ENCODE measurements at regions not wholly inside any gene's neighbourhood (a gene's known extent, or its start where the extent isn't known, plus 50 kb on each side); places are given as distances from the start of the nearest gene placed in this dataset.
"Not testable (repeated sequence)": the region's sequence is repeated elsewhere in the genome, so short reads cannot be mapped to it uniquely, and the experiment has no call there.

DNA sequence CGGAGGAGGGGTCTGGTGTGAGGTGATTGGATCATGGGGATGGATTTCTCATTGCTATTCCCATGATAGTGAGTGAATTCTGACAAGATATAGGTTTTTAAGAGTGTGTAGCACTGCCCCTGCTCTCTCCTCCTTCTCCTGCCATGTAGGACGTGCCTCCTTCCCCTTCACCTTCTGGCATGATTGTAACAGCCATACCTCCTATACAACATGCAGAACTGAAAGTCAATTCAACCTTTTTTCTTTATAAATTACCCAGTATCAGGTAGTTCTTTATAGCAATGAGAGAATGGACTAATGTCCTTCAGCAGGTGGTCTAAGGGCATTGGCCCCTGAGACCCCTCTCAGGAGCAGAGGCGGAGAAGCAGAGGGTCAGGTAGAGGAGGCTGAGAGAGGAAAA, 168.7 kb upstream of the ETV3 start:
- intact Hi-C loops (cut with micrococcal nuclease): no loop called here
- Mint-ChIP-seq H3K9me3 (no peaks in the 10 kb centered on the region), H3K4me1 (ENCODE audit: low read depth) (no peaks in the 10 kb centered on the region), H3K4me3 (no peak overlapping the region), H3K27me3 (ENCODE audit: insufficient read depth) (peaks cover 8% of the 10 kb centered on the region), H3K36me3 (ENCODE audit: low read depth) (no peaks in the 10 kb centered on the region), H3K27ac (no peak overlapping the region)
- DNase-seq (ENCODE audit: low spot score): no peak

DNA sequence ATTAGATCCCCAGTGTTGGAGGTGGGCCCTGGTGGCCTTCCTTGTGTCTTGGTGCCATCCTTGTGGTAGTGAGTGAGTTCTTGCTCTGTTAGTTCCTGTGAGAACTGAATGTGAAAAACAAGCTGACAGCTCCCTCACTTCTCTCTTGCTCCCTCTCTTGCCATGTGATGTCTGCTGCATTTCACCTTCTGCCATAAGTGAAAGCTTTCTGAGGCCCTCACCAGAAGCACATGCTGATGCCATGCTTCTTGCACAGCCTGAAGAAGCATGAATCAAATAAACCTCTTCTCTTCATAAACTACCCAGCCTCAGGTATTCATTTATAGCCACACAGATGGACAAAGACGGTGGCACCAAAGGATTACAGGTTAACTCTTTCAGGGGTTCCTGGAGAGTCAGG, 166.1 kb upstream of the ETV3 start:
- intact Hi-C loops (cut with micrococcal nuclease): no loop called here
- Mint-ChIP-seq H3K36me3 (ENCODE audit: low read depth) (no peaks in the 10 kb centered on the region), H3K9me3 (no peaks in the 10 kb centered on the region), H3K4me1 (ENCODE audit: low read depth) (no peaks in the 10 kb centered on the region), H3K27me3 (ENCODE audit: insufficient read depth) (peaks cover 9% of the 10 kb centered on the region), H3K27ac (no peak overlapping the region), H3K4me3 (no peak overlapping the region)
- no peak for DNase-seq (ENCODE audit: low spot score)

GRCh38 chr1:157302724-157303123, 164.5 kb upstream of the ETV3 start:
- intact Hi-C loops (cut with micrococcal nuclease): no loop called here
- no peaks in the 10 kb centered on the region for H3K4me1 Mint-ChIP-seq (ENCODE audit: low read depth)
- H3K4me3 Mint-ChIP-seq: no peak overlapping the region
- H3K27me3 Mint-ChIP-seq (ENCODE audit: insufficient read depth): peaks cover 15% of the 10 kb centered on the region
- no peaks in the 10 kb centered on the region for H3K9me3 Mint-ChIP-seq
- no peak for DNase-seq (ENCODE audit: low spot score)
- H3K27ac Mint-ChIP-seq: no peak overlapping the region
- H3K36me3 Mint-ChIP-seq (ENCODE audit: low read depth): no peaks in the 10 kb centered on the region

DNA sequence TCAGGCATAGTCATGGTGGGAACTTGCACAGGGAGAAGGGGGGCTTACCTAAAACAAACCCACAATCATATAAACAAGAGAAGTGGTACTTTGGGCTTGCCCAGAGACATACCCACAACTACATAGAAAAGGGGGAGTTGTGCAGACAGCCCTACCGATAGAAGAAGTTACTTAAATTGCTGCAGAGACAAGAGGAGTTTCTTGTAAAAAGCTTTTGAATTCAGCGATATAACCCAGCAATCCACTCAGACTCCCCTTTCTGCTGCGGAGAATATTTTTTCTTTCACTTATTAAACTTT, 164.0 kb upstream of the ETV3 start:
- no peaks in the 10 kb centered on the region for H3K9me3 Mint-ChIP-seq
- H3K4me1 Mint-ChIP-seq (ENCODE audit: low read depth): no peaks in the 10 kb centered on the region
- no peaks in the 10 kb centered on the region for H3K36me3 Mint-ChIP-seq (ENCODE audit: low read depth)
- no peak overlapping the region for H3K4me3 Mint-ChIP-seq
- H3K27ac Mint-ChIP-seq: no peak overlapping the region
- DNase-seq (ENCODE audit: low spot score): no peak
- intact Hi-C loops (cut with micrococcal nuclease): no loop called here
- peaks cover 19% of the 10 kb centered on the region for H3K27me3 Mint-ChIP-seq (ENCODE audit: insufficient read depth)

- no peaks in the 10 kb centered on the region for H3K4me1 Mint-ChIP-seq (ENCODE audit: low read depth)
- peaks cover 19% of the 10 kb centered on the region for H3K27me3 Mint-ChIP-seq (ENCODE audit: insufficient read depth)
- no peaks in the 10 kb centered on the region for H3K36me3 Mint-ChIP-seq (ENCODE audit: low read depth)
- H3K4me3 Mint-ChIP-seq: no peak overlapping the region
- DNase-seq (ENCODE audit: low spot score): no peak
- H3K9me3 Mint-ChIP-seq: no peaks in the 10 kb centered on the region
- intact Hi-C loops (cut with micrococcal nuclease): no loop called here
- no peak overlapping the region for H3K27ac Mint-ChIP-seq
Observed at GRCh38 chr1:157301477-157302198, 163.4 kb upstream of the ETV3 start.

GRCh38 chr1:157294387-157295145, 156.4 kb upstream of the ETV3 start:
- H3K9me3 Mint-ChIP-seq; H3K36me3 Mint-ChIP-seq (ENCODE audit: low read depth); DNase-seq (ENCODE audit: low spot score); intact Hi-C loops (cut with micrococcal nuclease); H3K4me3 Mint-ChIP-seq; H3K27ac Mint-ChIP-seq; H3K4me1 Mint-ChIP-seq (ENCODE audit: low read depth): not testable (repeated sequence)
- peaks cover 13% of the 10 kb centered on the region for H3K27me3 Mint-ChIP-seq (ENCODE audit: insufficient read depth)

DNA sequence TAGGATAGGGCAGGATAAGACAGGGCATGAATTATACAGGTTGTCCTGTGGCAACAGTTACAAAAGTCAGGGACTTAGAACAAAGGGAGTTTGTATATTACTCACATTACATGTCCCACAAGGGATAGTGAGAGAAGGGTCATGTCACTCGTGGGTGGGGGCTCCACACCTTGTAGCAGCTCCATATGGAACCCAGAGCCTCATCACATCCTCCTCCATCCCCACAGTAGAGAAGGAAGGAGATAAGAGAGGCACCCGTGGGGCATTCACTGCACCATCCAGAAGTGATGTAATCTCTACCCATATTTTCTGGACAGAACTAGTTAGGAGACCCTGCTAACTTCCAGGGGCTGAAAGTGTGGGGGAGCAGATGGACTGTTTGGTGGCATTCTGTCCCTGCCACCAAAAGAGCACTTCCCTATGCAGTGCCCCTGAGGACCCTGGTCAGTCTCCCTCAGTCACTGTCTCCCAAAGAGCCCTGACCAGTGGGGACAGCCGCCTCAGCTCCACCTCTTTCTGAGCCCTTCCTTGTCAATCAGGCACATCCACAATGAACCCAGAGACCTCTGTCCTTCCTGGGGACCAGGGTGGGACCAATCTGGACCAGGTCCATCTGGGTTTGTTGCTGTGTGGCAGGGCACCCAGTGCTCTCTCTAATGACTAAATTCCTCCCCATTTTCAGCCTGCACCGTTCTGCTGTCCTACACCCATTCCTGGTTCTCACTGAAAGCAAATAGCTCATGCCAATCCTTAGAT, 154.8 kb upstream of the ETV3 start:
- Mint-ChIP-seq H3K27ac (no peak overlapping the region), H3K27me3 (ENCODE audit: insufficient read depth) (peaks cover 10% of the 10 kb centered on the region), H3K4me1 (ENCODE audit: low read depth) (no peaks in the 10 kb centered on the region), H3K4me3 (no peak overlapping the region), H3K36me3 (ENCODE audit: low read depth) (no peaks in the 10 kb centered on the region), H3K9me3 (no peaks in the 10 kb centered on the region)
- intact Hi-C loops (cut with micrococcal nuclease): no loop called here
- no peak for DNase-seq (ENCODE audit: low spot score)

DNA sequence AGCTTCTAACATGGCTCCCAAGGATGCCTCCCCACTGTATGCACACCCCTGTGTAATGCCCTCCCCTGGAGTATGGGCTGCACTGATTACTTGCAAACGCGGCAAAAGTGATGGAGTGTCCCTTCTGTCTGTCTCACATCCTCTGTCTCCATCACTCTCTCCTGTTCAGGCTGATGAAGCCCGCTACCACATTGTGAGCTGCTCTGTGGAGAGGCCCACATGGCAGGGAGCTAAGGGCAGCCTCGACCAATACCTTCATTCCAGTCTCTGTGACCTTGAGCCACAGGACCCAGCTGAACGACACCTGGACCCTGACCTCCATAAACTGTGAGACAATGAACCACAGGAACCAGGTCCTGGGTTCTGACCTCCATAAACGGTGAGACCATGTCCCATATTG, 154.1 kb upstream of the ETV3 start:
- Mint-ChIP-seq H3K4me1 (ENCODE audit: low read depth) (no peaks in the 10 kb centered on the region), H3K27ac (no peak overlapping the region), H3K9me3 (no peaks in the 10 kb centered on the region), H3K27me3 (ENCODE audit: insufficient read depth) (peaks cover 6% of the 10 kb centered on the region), H3K4me3 (no peak overlapping the region), H3K36me3 (ENCODE audit: low read depth) (no peaks in the 10 kb centered on the region)
- intact Hi-C loops (cut with micrococcal nuclease): no loop called here
- DNase-seq (ENCODE audit: low spot score): no peak

DNA sequence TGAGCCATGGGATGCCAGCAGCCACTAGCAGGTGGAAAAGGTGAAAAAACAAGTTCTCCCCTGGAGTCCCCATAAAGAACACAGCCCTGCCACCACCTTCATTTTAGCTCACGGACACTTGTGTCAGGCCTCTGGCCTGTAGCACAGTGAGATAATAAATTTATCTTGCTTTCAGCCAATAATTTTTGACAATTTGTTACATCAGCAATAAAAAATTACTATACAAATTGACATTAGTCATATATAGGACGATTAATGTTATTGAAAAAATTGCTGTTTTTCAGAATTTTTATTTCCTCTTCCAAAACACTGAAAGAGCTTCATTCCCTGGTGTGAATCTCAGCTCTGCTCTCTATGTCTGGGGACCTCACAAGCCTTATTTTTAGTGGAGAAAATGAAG, 152.9 kb upstream of the ETV3 start:
- Mint-ChIP-seq H3K36me3 (ENCODE audit: low read depth) (no peaks in the 10 kb centered on the region), H3K9me3 (no peaks in the 10 kb centered on the region), H3K4me3 (no peak overlapping the region), H3K27me3 (ENCODE audit: insufficient read depth) (peaks cover 6% of the 10 kb centered on the region), H3K27ac (no peak overlapping the region), H3K4me1 (ENCODE audit: low read depth) (no peaks in the 10 kb centered on the region)
- intact Hi-C loops (cut with micrococcal nuclease): no loop called here
- DNase-seq (ENCODE audit: low spot score): no peak

GRCh38 chr1:157289424-157290105, 151.4 kb upstream of the ETV3 start:
- no peak overlapping the region for H3K27ac Mint-ChIP-seq
- no peaks in the 10 kb centered on the region for H3K36me3 Mint-ChIP-seq (ENCODE audit: low read depth)
- H3K27me3 Mint-ChIP-seq (ENCODE audit: insufficient read depth): peaks cover 6% of the 10 kb centered on the region

GRCh38 chr1:157288996-157289395, 150.8 kb upstream of the ETV3 start:
- Mint-ChIP-seq H3K36me3 (ENCODE audit: low read depth) (no peaks in the 10 kb centered on the region), H3K27ac (no peak overlapping the region), H3K27me3 (ENCODE audit: insufficient read depth) (peaks cover 6% of the 10 kb centered on the region), H3K4me3 (no peak overlapping the region), H3K4me1 (ENCODE audit: low read depth) (no peaks in the 10 kb centered on the region), H3K9me3 (no peaks in the 10 kb centered on the region)
- DNase-seq (ENCODE audit: low spot score): no peak
- intact Hi-C loops (cut with micrococcal nuclease): no loop called here

More at GRCh38 chr1:157289424-157290105, 151.4 kb upstream of the ETV3 start:
- Mint-ChIP-seq H3K4me3 (no peak overlapping the region), H3K9me3 (no peaks in the 10 kb centered on the region), H3K4me1 (ENCODE audit: low read depth) (no peaks in the 10 kb centered on the region)
- DNase-seq (ENCODE audit: low spot score): no peak
- intact Hi-C loops (cut with micrococcal nuclease): no loop called here

- Mint-ChIP-seq H3K27me3 (ENCODE audit: insufficient read depth) (peaks cover 7% of the 10 kb centered on the region), H3K4me3 (no peak overlapping the region), H3K9me3 (no peaks in the 10 kb centered on the region), H3K27ac (no peak overlapping the region), H3K4me1 (ENCODE audit: low read depth) (no peaks in the 10 kb centered on the region), H3K36me3 (ENCODE audit: low read depth) (no peaks in the 10 kb centered on the region)
- no peak for DNase-seq (ENCODE audit: low spot score)
- intact Hi-C loops (cut with micrococcal nuclease): no loop called here
Observed at GRCh38 chr1:157288492-157288891, 150.3 kb upstream of the ETV3 start.

- no peak for DNase-seq (ENCODE audit: low spot score)
- H3K4me1 Mint-ChIP-seq (ENCODE audit: low read depth): no peaks in the 10 kb centered on the region
- no peaks in the 10 kb centered on the region for H3K36me3 Mint-ChIP-seq (ENCODE audit: low read depth)
- H3K27me3 Mint-ChIP-seq (ENCODE audit: insufficient read depth): peaks cover 10% of the 10 kb centered on the region
- H3K27ac Mint-ChIP-seq: no peak overlapping the region
- no peak overlapping the region for H3K4me3 Mint-ChIP-seq
- H3K9me3 Mint-ChIP-seq: no peaks in the 10 kb centered on the region
- intact Hi-C loops (cut with micrococcal nuclease): no loop called here
Observed at GRCh38 chr1:157288006-157288405, 149.8 kb upstream of the ETV3 start.
